Cardiac muscle cell (in vitro differentiated cells and primary cell): ENCODE measurements at regions not wholly inside any gene's neighbourhood (a gene's known extent, or its start where the extent isn't known, plus 50 kb on each side); places are given as distances from the start of the nearest gene placed in this dataset.
A peak's percentile ranks its signal among the peaks of the same experiment; 100 is the strongest.

Source experiments
- DNase-seq, 2 donors: peaks; one replicate each; pipeline versions ENCODE4 v3.0.0 to v3.0.0-alpha.2; 2010 to 2017; ENCODE audit warnings: low read depth in 1 of 2, low spot score in 1 of 2
- H3K27ac ChIP-seq: fragments of 200-600 bp; sonication (generic); 2 replicates; pipeline ENCODE4 v1.5.1; 2016
- H3K27me3 ChIP-seq: fragments of 200-600 bp; sonication (generic); 2 replicates; pipeline ENCODE4 v1.6.0; 2016; ENCODE audit warnings: control low read depth
- H3K36me3 ChIP-seq: fragments of 200-600 bp; sonication (generic); 2 replicates; pipeline ENCODE4 v1.5.1; 2016; ENCODE audit warnings: control low read depth
- H3K4me1 ChIP-seq: fragments of 200-600 bp; sonication (generic); 2 replicates; pipeline ENCODE4 v1.8.1; 2017; ENCODE audit warnings: low read depth, mild to moderate bottlenecking, mixed run types
- H3K4me3 ChIP-seq: fragments of 200-600 bp; sonication (generic); 2 replicates; pipeline ENCODE4 v1.5.1; 2016; ENCODE audit warnings: mild to moderate bottlenecking
- H3K9me3 ChIP-seq: fragments of 200-600 bp; sonication (generic); 2 replicates; pipeline ENCODE4 v1.5.1; 2017; ENCODE audit warnings: low read depth, mild to moderate bottlenecking, control low read depth
- TF ChIP-seq, protein P1 (sequence below): IDR thresholded peaks from 2 replicates; pipeline ENCODE4 v1.5.1; 2012; ENCODE audit warnings: low read depth, mild to moderate bottlenecking, low read length

GRCh38 chr1:25131794-25132193 is 100.5 kb downstream of the SYF2 start:
- no peak overlapping the region for H3K4me3 ChIP-seq
- no peaks in the 10 kb centered on the region for H3K27me3 ChIP-seq
- no peak overlapping the region for H3K27ac ChIP-seq
- H3K9me3 ChIP-seq: no peaks in the 10 kb centered on the region
- TF ChIP-seq, protein P1, sequence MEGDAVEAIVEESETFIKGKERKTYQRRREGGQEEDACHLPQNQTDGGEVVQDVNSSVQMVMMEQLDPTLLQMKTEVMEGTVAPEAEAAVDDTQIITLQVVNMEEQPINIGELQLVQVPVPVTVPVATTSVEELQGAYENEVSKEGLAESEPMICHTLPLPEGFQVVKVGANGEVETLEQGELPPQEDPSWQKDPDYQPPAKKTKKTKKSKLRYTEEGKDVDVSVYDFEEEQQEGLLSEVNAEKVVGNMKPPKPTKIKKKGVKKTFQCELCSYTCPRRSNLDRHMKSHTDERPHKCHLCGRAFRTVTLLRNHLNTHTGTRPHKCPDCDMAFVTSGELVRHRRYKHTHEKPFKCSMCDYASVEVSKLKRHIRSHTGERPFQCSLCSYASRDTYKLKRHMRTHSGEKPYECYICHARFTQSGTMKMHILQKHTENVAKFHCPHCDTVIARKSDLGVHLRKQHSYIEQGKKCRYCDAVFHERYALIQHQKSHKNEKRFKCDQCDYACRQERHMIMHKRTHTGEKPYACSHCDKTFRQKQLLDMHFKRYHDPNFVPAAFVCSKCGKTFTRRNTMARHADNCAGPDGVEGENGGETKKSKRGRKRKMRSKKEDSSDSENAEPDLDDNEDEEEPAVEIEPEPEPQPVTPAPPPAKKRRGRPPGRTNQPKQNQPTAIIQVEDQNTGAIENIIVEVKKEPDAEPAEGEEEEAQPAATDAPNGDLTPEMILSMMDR: no peak
- H3K36me3 ChIP-seq: no peaks in the 10 kb centered on the region
- H3K4me1 ChIP-seq: no peaks in the 10 kb centered on the region
- no peak for DNase-seq

DNA sequence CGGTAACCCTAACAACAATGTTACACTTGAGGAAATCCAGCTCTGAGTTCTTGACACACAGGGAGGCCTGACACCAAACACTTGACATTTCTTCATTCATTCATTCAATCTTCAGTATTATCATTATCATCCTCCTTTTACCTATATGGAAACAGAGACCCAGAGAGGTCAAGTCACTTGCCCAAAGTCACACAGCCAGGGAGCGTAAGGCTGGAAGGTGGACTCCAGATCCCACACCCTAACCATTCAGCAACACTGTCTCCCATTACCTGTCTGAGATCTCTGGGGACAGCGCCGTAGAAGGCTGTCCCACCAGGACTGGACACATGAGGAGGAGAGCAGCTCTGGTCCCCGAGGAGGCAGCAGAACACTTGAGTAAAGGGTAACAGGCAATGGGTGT is 101.4 kb downstream of the SYF2 start:
- no peak overlapping the region for H3K27ac ChIP-seq
- H3K9me3 ChIP-seq: no peaks in the 10 kb centered on the region
- H3K27me3 ChIP-seq: no peaks in the 10 kb centered on the region
- no peak for DNase-seq
- H3K36me3 ChIP-seq: no peaks in the 10 kb centered on the region
- TF ChIP-seq, protein P1: no peak
- H3K4me1 ChIP-seq: no peaks in the 10 kb centered on the region
- H3K4me3 ChIP-seq: no peak overlapping the region

- no peaks in the 10 kb centered on the region for H3K4me1 ChIP-seq
- no peak overlapping the region for H3K4me3 ChIP-seq
- no peaks in the 10 kb centered on the region for H3K27me3 ChIP-seq
- no peaks in the 10 kb centered on the region for H3K36me3 ChIP-seq
- H3K27ac ChIP-seq: no peak overlapping the region
- TF ChIP-seq, protein P1: no peak
- DNase-seq: no peak
- no peaks in the 10 kb centered on the region for H3K9me3 ChIP-seq
Observed at GRCh38 chr1:25129380-25129779, 102.9 kb downstream of the SYF2 start.

GRCh38 chr1:25128121-25128621 is 104.1 kb downstream of the SYF2 start:
- Histone ChIP-seq H3K27me3 (no peaks in the 10 kb centered on the region), H3K9me3 (no peaks in the 10 kb centered on the region), H3K4me3 (no peak overlapping the region), H3K4me1 (no peaks in the 10 kb centered on the region), H3K27ac (no peak overlapping the region), H3K36me3 (no peaks in the 10 kb centered on the region)
- TF ChIP-seq, protein P1: no peak
- no peak for DNase-seq

GRCh38 chr1:25126562-25126961 is 105.7 kb downstream of the SYF2 start:
- DNase-seq: peak in 1 of 2 donors; percentile 8
- TF ChIP-seq, protein P1: no peak
- Histone ChIP-seq H3K36me3 (no peaks in the 10 kb centered on the region), H3K9me3 (no peaks in the 10 kb centered on the region), H3K4me3 (no peak overlapping the region), H3K27me3 (no peaks in the 10 kb centered on the region), H3K27ac (no peak overlapping the region), H3K4me1 (no peaks in the 10 kb centered on the region)

GRCh38 chr1:25123551-25123950 is 108.8 kb downstream of the SYF2 start:
- H3K27me3 ChIP-seq: no peaks in the 10 kb centered on the region
- no peak overlapping the region for H3K27ac ChIP-seq
- TF ChIP-seq, protein P1: no peak
- H3K4me1 ChIP-seq: no peaks in the 10 kb centered on the region
- no peaks in the 10 kb centered on the region for H3K36me3 ChIP-seq
- no peak overlapping the region for H3K4me3 ChIP-seq
- no peak for DNase-seq
- H3K9me3 ChIP-seq: no peaks in the 10 kb centered on the region
